Uterus (tissue), 2 donors: ENCODE measurements at regions not wholly inside any gene's neighbourhood (a gene's known extent, or its start where the extent isn't known, plus 50 kb on each side); places are given as distances from the start of the nearest gene placed in this dataset.

Experiments used
- CTCF ChIP-seq, 4 experiments: fragments of 200-600 bp in 2 of 4; fragments of 450-650 bp in 2 of 4; sonication (generic) in 2 of 4; IDR thresholded peaks; one replicate each; pipeline ENCODE4 v1.5.1; 2016 to 2019; ENCODE audit warnings: antibody characterized with exemption in 4 of 4, mild to moderate bottlenecking in 2 of 4, moderate library complexity in 1 of 4
- POLR2A ChIP-seq, 2 donors: fragments of 450-650 bp; IDR thresholded peaks; one replicate each; pipeline ENCODE4 v1.6.1; 2016; ENCODE audit warnings: antibody characterized with exemption in 2 of 2, mild to moderate bottlenecking in 1 of 2, moderate library complexity in 1 of 2

DNA sequence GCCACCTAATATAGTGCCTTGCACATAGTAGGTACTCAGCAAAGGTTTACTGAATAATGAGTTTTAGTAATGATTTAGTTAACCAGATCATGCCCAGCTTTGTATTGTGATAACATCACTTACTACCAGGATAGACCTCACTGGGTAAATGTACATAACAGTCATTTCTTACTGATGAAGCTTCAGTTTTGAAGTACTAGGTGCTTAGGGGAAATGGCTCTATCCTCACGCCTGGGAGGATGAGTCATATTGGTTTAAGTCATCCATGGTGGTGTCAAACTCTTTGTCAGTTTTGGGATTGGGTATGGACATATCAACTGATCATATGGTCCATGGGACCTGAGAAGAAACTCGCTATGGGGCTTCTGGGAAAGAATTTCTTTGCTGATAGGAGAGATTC, 90.6 kb upstream of the USP24 start:
- TF ChIP-seq CTCF (IDR thresholded peaks at IDR 0.05) (no peak), POLR2A (IDR thresholded peaks at IDR 0.05) (no peak)
